ELF-1 (cell line): ENCODE measurements at regions not wholly inside any gene's neighbourhood (a gene's known extent, or its start where the extent isn't known, plus 50 kb on each side); places are given as distances from the start of the nearest gene placed in this dataset.

Source experiments
- DNase-seq: peaks from one replicate; pipeline ENCODE4 v3.0.0-alpha.2; 2016; ENCODE audit warnings: low read depth, low spot score

DNA sequence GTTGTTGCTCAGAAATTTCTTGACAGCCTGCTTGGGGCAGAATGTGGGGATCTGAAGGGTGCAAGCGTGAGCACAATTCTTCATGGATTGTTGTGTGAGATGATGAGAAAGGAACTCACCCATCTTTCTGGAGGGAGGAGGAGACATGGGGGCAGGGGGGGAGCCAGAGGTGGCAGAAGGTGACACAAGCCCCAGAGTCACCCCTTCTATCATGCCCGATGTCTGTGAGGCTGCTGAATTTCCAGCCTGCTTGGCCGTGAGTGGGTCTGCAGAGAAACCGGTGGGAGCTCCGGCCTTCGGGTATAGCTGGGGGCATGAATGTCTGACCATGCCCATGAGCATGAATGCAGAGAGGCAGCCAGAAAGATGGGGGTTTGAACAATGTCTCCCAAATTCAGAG lies 870.7 kb downstream of the TBC1D22A start:
- DNase-seq: no peak

DNA sequence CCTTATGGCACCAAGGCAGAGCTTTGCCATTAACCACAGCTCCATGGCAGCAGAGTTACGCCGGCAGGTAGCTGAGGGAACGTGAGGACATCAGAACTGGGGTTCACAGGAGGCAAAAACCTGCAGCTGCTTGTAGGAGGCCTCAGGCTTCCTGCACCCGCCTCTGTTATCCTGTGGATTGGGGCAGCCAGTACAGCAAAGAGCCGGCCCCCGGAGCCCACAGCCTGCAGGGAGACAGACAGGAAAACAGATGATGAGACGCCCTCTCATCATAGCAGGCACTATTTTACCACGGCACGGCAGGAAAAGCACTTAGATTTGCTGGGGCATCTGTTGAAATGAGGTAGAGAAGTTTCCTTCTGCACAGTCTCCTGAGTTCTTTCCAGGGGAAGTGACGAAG lies 870.3 kb downstream of the TBC1D22A start:
- no peak for DNase-seq

DNA sequence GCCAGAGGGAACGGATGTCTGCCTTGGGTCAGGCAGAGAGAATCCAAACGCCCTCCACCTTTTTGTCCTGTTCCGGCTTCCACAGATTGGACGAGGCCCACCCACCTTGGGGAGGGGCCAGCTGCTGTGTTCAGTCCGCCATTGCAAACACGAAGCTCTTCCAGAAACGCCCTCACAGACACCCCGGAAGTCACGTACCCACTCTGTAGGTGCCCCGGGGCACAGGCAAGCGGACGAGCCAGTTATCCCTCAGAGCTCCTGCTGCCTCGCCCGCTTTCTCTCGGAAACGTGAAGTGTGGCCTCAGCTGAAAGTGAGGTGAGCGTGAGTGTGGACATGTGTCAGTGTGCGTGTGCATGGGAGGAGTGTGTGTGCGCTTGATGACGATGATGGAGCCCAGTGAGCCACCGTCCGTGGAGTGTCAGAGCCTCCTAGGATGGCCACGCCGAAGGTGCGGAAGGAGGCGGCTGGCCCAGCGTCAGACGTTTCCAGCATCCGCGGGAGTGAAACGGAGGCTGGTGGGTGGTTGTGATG lies 869.2 kb downstream of the TBC1D22A start:
- DNase-seq: no peak

DNA sequence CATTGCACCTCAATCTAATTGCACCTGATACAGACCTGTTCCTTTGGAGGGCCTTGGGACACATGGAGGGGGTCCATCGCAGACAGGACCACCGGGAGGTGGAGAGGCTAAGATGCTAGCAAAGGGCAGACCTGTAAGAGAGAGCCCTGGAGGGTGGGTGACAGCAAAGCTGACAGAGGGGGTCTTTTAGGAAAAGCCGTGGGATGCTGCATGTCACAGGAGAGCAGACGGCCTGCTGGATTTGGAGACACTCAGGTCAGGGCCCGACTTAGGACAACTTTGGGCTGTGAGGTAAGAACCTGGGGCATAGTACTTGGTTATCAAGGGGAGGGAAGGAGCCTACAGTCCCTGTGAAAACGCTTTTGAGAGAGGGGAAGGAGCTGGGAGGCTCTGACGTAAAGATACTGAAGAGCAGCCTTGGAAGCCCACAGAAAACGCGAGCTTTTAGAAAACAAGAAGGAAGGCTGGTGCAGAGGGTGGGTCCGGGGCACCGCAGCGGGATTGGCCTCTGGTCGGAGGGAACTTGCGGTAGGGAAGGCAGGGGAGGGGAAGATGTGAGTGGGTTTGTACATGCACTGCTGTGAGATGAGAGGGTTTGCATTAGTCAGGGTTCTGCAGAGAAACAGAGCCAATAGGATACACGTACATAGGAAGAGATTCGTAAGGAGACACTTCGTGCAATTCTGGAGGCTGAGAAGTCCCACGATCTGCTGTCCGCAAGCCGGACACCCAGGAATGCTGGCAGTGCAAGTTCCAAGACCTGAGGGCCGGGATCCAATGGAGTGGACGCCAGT lies 868.5 kb downstream of the TBC1D22A start:
- no peak for DNase-seq

DNA sequence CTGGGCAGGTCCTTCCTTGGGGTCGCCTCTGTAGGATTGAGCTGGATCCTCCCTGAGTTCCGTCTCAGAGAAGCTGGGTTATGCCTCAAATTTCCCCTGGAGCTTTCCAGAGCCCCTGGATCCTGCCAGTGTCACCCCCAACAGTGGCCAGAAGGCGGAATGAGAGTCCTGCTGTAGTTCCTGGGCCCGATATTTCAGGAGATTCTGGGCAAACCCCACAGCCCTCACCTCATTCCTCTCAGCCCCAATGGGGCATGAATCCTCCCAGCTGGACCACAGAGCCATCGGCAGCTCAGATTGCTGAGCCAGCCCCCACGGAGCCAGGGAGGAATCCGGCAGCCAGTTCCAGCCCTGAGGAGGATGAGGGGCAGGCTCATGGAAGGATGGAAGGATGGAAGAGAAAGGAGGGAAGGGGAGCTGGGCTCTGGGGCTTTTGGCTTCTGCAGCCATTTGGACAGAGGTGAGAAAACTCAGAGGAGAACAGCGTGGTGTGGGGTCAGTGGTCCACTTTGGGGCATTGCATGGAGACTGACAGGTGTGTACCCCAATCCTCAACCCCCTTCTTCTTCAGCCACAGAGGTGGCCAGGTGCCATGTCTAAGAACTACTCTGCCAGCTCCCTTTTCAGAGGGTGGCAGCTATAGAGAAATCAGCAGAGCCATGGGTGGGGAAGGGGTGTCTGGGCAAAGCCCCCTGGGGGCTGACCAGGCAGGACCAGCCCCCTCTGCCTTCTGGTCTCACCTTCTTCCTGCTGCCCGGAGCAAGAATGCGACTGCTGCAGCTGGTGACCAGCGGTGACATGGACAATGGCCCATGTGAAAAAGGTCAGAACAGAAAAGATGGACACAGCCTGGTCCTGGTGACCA lies 867.6 kb downstream of the TBC1D22A start:
- no peak for DNase-seq

DNA sequence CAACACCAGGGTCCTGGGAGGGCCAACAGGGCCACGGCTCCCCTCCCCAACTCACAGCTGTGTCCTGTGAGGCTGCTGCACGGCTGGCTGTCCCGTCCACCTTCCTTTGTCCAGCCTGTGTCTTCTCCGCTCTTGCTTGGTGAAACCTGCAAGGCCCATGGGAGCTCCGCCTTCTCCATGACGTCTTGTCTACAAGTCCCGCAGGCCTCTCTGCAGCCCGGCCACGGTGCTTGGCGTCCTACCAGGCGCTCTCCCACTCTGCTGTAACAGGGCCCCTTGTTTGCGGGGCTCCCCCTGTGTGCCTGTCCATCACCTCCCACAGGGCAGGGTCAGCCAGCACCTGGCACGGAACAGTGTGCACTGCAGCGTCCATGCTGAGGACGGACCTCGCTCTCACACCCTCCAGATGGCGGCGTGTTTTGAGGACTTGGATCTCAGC lies 866.8 kb downstream of the TBC1D22A start:
- no peak for DNase-seq

DNA sequence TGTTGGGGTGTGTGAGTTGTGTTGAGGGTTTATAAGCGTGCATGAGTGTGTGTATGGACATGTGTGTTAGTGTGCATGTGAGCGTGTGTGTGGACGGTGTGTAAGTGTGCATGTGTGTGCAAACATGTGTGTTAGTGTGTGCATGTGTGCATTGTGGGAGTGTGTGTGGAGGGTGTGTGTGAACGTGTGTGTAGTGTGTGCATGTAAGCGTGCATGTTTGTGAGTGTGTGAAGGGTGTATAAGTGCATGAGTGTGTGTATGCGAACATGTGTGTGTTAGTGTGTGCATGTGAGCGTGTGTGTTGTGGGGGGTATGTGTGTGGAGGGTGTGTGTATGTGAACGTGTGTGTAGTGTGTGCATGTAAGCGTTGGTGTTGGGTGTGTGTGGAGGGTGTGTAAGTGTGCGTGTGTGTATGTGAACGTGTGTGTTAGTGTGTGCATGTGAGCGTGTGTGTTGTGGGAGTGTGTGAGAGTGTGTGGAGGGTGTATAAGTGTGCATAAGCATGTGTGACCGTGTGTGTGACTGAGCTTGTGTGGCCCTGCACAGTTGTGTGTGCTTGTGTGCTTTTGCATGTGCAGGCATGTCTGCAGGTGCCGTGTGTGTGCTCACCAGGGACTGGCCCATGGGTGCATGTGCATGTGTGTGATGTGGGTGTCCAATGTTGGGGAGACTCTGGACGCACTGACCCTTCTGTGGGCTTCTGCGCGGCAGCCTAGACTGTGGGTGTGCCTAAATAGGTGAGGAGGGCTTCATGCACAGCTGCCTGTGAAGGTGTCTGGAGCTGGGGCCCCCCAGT lies 866.2 kb downstream of the TBC1D22A start:
- no peak for DNase-seq

GRCh38 chr22:47627556-47628253 lies 865.3 kb downstream of the TBC1D22A start:
- no peak for DNase-seq

GRCh38 chr22:47626428-47627390 lies 864.3 kb downstream of the TBC1D22A start:
- no peak for DNase-seq

DNA sequence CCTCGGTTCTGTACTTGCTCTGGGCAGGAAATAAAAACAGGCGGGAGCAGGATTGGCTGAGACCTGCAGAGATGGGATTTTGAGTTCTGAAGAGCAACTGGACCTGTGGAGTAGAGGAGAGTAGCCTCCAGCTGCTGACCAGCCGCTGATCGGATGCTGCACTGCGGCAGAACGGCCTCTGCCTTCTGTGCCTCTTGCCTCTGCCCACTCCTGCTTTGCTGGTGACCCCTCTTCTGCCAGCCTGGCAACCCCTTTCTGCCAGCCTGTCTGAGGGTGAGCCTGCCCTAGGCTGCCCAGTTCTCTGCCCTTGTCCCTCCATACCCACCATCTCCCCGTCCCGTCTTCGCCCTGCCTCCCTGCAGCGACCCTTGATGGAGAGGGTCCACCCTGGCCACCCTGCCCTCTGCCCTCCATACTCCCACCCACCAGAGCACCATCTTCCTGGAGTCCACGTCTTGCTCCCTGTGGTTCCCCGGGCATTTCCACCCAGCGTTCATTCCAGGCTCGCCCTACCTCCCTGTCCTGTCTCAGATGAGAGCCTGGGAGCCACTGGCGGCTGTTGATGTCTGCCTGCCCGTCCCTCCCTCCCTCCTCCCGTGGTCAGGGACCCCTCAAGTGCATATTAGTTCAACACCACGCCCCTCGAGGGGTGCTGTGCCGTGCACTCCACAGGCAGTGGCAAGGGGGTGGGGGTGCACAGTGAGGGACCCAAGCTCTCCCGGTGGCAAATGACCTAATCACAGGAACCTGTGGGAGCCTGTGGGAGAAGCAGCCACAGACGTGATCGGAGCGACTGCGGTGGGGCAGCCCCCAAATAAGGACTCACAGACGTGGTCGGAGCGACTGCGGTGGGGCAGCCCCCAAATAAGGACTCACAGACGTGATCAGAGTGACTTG lies 863.3 kb downstream of the TBC1D22A start:
- no peak for DNase-seq

- no peak for DNase-seq
Measured at GRCh38 chr22:47625013-47625385, 862.5 kb downstream of the TBC1D22A start.

DNA sequence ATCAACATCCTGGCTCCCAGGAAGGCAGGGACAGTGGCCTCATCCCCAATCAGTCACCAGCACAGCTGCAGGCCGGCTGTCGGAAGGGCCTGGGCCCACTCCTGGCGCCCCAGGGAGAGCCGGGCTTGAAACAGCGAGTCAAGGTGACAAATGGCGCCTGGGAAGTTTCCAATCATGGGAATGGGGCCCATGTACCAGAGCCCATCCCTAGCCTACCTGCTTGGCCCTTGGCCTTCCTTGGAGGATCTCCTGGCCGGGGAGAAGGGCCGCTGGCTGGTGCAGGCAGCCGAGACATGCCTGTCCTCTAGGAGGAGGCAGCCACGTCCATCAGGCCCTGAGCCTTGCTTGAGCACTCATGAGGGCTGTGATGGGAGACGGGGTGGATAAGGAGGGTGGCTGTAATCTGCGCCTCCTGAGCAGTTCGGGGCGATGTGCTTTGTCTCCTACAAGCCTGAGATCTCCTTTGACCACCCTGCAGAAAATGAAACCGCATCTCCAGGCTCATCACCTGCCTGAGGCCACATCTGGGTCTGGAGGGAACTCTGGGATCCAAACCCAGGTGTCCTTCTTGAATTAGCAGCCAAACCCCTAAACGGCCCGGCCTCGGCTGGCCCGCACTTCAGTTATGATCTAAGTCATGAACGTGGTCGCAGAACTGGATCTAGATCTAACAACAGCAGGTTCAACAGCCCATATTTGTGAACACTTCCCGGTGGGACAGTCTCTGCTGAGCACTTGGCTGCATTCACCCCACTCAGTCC lies 862.0 kb downstream of the TBC1D22A start:
- DNase-seq: no peak

- DNase-seq: no peak
Measured at GRCh38 chr22:47623763-47624148, 861.3 kb downstream of the TBC1D22A start.

GRCh38 chr22:47623066-47623762 lies 860.8 kb downstream of the TBC1D22A start:
- no peak for DNase-seq

DNA sequence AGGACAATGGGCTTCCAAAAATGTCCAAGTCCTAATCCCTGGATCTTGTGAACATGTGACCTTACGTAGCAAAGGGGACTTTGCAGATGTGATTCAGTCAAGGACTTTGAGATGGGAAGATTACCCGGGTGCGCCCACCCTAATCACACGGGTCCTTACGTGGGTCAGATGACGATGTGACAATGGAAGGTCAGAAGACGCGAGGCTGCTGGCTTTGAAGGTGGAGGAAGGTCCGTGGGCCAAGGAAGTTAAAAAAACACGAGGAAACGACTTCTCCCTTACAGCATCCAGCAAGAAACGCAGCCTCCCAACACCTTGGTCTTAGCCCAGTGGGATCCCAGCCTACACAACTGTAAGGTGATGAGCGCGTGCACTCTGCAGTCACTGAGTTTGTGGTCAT lies 860.1 kb downstream of the TBC1D22A start:
- DNase-seq: no peak

DNA sequence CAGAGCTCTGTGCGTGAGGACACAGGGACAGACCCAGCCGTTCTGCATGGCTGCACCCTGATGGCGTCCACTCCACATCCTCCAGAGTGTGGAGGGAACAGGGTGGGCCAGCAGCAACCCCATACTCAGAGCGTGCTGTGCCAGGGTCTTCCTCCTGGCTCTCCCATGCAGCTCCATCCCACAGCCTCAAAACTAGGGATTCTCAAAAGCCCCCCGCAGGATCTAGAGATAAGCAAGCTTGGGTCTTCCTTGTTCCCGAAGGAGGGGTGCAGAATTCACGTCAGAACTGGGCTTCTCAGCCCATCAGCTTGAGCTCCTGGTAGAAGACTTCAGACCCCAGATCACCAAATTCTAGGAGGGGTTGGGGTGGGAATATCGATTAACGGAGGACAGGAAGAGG lies 858.8 kb downstream of the TBC1D22A start:
- no peak for DNase-seq

DNA sequence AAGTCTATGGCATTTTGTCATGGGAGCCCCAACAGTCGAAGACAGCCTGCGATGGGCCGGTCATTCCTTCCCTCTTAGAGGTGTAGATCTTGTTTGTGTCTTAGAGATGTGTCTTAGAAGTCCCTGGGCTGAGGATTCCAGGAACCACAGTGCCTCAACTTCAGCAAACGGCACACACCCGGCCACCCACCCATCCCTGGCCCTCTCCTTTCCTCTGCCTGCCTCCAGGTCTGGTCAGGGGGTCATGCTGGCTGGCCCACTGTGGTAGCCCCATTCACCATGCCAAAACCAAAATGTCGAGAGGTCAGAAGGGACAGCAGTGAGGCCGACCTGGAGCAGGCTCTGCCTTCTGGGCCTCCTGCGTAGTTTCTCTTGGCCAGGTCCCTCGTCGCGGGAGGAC lies 857.9 kb downstream of the TBC1D22A start:
- DNase-seq: no peak

- DNase-seq: no peak
Measured at GRCh38 chr22:47619631-47620030, 857.2 kb downstream of the TBC1D22A start.
